H1 (cell line): ENCODE measurements at regions not wholly inside any gene's neighbourhood (a gene's known extent, or its start where the extent isn't known, plus 50 kb on each side); places are given as distances from the start of the nearest gene placed in this dataset.

Experiments used
- CTCF ChIA-PET: fragments of 300-600 bp; sonication (Branson Sonifier 250); formaldehyde crosslinking; loops from one replicate; lab custom pipeline; 2021; ENCODE audit not compliant: partially characterized antibody; lab: Charles Lee
- POLR2A ChIA-PET: fragments of 300-600 bp; sonication (Branson Sonifier 250); formaldehyde crosslinking; loops from one replicate; lab custom pipeline; 2021; ENCODE audit warnings: inconsistent platforms; ENCODE audit not compliant: partially characterized antibody; lab: Charles Lee
- DNase-seq, 2 experiments: peaks; one replicate each; pipeline versions ENCODE4 v3.0.0 to v3.0.0-alpha.2; 2010 to 2022; ENCODE audit warnings: low spot score in 2 of 2, low read depth in 1 of 2, mixed read lengths in 1 of 2
- FAIRE-seq: peaks from 2 replicates; lab custom pipeline; 2011; peaks lifted over from hg19 to GRCh38; lab: Jason Lieb, UNC
- H2AFZ ChIP-seq: 2 replicates; pipeline ENCODE4 v1.8.1; 2012; ENCODE audit warnings: low read length, inconsistent platforms
- H2AK5ac ChIP-seq: 2 replicates; pipeline ENCODE4 v1.6.1; 2013; ENCODE audit warnings: low read depth, low read length
- H2BK120ac ChIP-seq: replicated peaks from 2 replicates; pipeline ENCODE3; 2013; ENCODE audit warnings: low read depth, low read length, inconsistent platforms
- H2BK12ac ChIP-seq: 2 replicates; pipeline ENCODE4 v1.6.1; 2013; ENCODE audit warnings: low read depth, low read length
- H2BK15ac ChIP-seq: 2 replicates; pipeline ENCODE4 v1.6.1; 2013; ENCODE audit warnings: low read length
- H2BK20ac ChIP-seq: 2 replicates; pipeline ENCODE4 v1.6.1; 2013; ENCODE audit warnings: low read length
- H2BK5ac ChIP-seq: 2 replicates; pipeline ENCODE4 v1.6.1; 2013; ENCODE audit warnings: low read depth, low read length
- H3K14ac ChIP-seq: 2 replicates; pipeline ENCODE4 v1.6.1; 2013; ENCODE audit warnings: inconsistent platforms; ENCODE audit not compliant: insufficient read length
- H3K18ac ChIP-seq: 2 replicates; pipeline ENCODE4 v1.6.1; 2013; ENCODE audit warnings: low read length; ENCODE audit errors: extremely low read depth
- H3K23ac ChIP-seq: 2 replicates; pipeline ENCODE4 v1.6.1; 2013; ENCODE audit warnings: inconsistent platforms; ENCODE audit not compliant: insufficient read length
- H3K23me2 ChIP-seq: 2 replicates; pipeline ENCODE4 v1.6.1; 2013; ENCODE audit warnings: low read depth, low read length
- H3K27ac ChIP-seq: 2 replicates; pipeline ENCODE4 v1.6.1; 2011; ENCODE audit warnings: low read depth, low read length, inconsistent platforms
- H3K27me3 ChIP-seq, 4 experiments: replicated peaks in 1 of 4; 1 replicate in 1 of 4; 2 replicates in 3 of 4; pipeline versions ENCODE4 v1.6.1 to v1.8.1; 2011 to 2013; ENCODE audit warnings: low read length in 3 of 4, mild to moderate bottlenecking in 3 of 4, inconsistent platforms in 2 of 4, mixed read lengths in 2 of 4, moderate library complexity in 1 of 4; ENCODE audit not compliant: control insufficient read depth in 3 of 4, insufficient read depth in 3 of 4; ENCODE audit errors: extremely low read depth in 1 of 4
- H3K36me3 ChIP-seq, 4 experiments: 2 replicates each; pipeline versions ENCODE4 v1.6.1 to v1.8.1; 2011 to 2013; ENCODE audit warnings: mild to moderate bottlenecking in 4 of 4, low read length in 3 of 4, moderate library complexity in 2 of 4, control low read depth in 1 of 4, inconsistent platforms in 1 of 4; ENCODE audit not compliant: insufficient read depth in 4 of 4, control insufficient read depth in 2 of 4
- H3K4ac ChIP-seq: replicated peaks from 2 replicates; pipeline ENCODE3; 2013; ENCODE audit warnings: low read length, low read depth, mixed read lengths, inconsistent platforms; ENCODE audit not compliant: insufficient read length
- H3K4me1 ChIP-seq, 4 experiments: replicated peaks in 1 of 4; 1 replicate in 1 of 4; 2 replicates in 3 of 4; pipeline versions ENCODE4 v1.6.1 to v1.8.1; 2011 to 2013; ENCODE audit warnings: low read length in 3 of 4, inconsistent platforms in 2 of 4, mixed read lengths in 1 of 4; ENCODE audit not compliant: insufficient read depth in 4 of 4, control insufficient read depth in 3 of 4
- H3K4me2 ChIP-seq, 2 experiments: 2 replicates each; pipeline versions ENCODE4 v1.6.1 to v1.8.1; 2011 to 2013; ENCODE audit warnings: low read depth in 2 of 2, low read length in 2 of 2, control low read depth in 1 of 2, inconsistent platforms in 1 of 2, mild to moderate bottlenecking in 1 of 2; ENCODE audit not compliant: insufficient read depth in 1 of 2
- H3K4me3 ChIP-seq, 4 experiments: fragments of 200-600, 300-600 bp in 1 of 4; sonication (generic), shearing (Covaris generic), sonication (Bioruptor Twin) in 1 of 4; 2 replicates each; pipeline versions ENCODE4 v1.5.1 to v1.8.1; 2011 to 2016; ENCODE audit warnings: low read length in 4 of 4, low read depth in 3 of 4, control low read depth in 2 of 4, inconsistent platforms in 2 of 4, mild to moderate bottlenecking in 2 of 4, mixed read lengths in 1 of 4, moderate library complexity in 1 of 4; ENCODE audit not compliant: insufficient read depth in 2 of 4; ENCODE audit errors: extremely low read depth in 1 of 4
- H3K56ac ChIP-seq: replicated peaks from 2 replicates; pipeline ENCODE3; 2013; ENCODE audit warnings: low read depth, mild to moderate bottlenecking, mixed read lengths, low read length, inconsistent platforms; ENCODE audit not compliant: insufficient read length
- H3K79me1 ChIP-seq: 2 replicates; pipeline ENCODE4 v1.6.1; 2013; ENCODE audit warnings: low read depth, low read length, control low read depth
- H3K79me2 ChIP-seq, 2 experiments: 2 replicates each; pipeline versions ENCODE4 v1.6.1 to v1.8.1; 2012 to 2013; ENCODE audit warnings: low read length in 2 of 2, mild to moderate bottlenecking in 2 of 2, inconsistent platforms in 1 of 2; ENCODE audit not compliant: insufficient read depth in 2 of 2, control insufficient read depth in 1 of 2
- H3K9ac ChIP-seq, 4 experiments: replicated peaks in 1 of 4; 1 replicate in 1 of 4; 2 replicates in 3 of 4; pipeline versions ENCODE4 v1.6.1 to v1.8.1; 2011 to 2013; ENCODE audit warnings: low read depth in 3 of 4, low read length in 3 of 4, control low read depth in 2 of 4, mild to moderate bottlenecking in 2 of 4, moderate library complexity in 2 of 4, inconsistent platforms in 1 of 4; ENCODE audit errors: extremely low read depth in 1 of 4
- H3K9me3 ChIP-seq, 2 experiments: 2 replicates each; pipeline versions ENCODE4 v1.6.1 to v1.8.1; 2012 to 2013; ENCODE audit warnings: mild to moderate bottlenecking in 2 of 2, moderate library complexity in 2 of 2, control low read depth in 1 of 2, inconsistent platforms in 1 of 2, low read depth in 1 of 2, low read length in 1 of 2, mixed read lengths in 1 of 2; ENCODE audit not compliant: insufficient read depth in 2 of 2
- H4K20me1 ChIP-seq, 2 experiments: replicated peaks in 1 of 2; 2 replicates each; pipeline versions ENCODE3 to v1.8.1; 2011 to 2013; ENCODE audit warnings: inconsistent platforms in 2 of 2, low read length in 2 of 2, mild to moderate bottlenecking in 1 of 2; ENCODE audit not compliant: insufficient read depth in 2 of 2, control insufficient read depth in 1 of 2
- H4K5ac ChIP-seq: 2 replicates; pipeline ENCODE4 v1.6.1; 2013; ENCODE audit warnings: low read length, low read depth, mixed read lengths, inconsistent platforms; ENCODE audit not compliant: insufficient read length
- H4K8ac ChIP-seq: 2 replicates; pipeline ENCODE4 v1.8.0; 2013; ENCODE audit warnings: mild to moderate bottlenecking, moderate library complexity, low read length, inconsistent platforms; ENCODE audit not compliant: insufficient read depth; ENCODE audit errors: extremely low read depth
- H4K91ac ChIP-seq: replicated peaks from 2 replicates; pipeline ENCODE3; 2013; ENCODE audit warnings: low read length, mixed read lengths, inconsistent platforms; ENCODE audit not compliant: insufficient read length
- CBX5 ChIP-seq: fragments of 300-800, 300-1000 bp; sonication (generic); IDR thresholded peaks from 2 replicates; pipeline ENCODE4 v1.7.1; 2016; ENCODE audit warnings: antibody characterized with exemption, low read length, low read depth
- POLR2AphosphoS5 ChIP-seq: IDR thresholded peaks from 2 replicates; pipeline ENCODE4 v1.6.1; 2011; ENCODE audit warnings: low read depth, low read length
- SUZ12 ChIP-seq: fragments of 200-600 bp; sonication (generic); IDR thresholded peaks from 2 replicates; pipeline ENCODE4 v1.6.1; 2012; ENCODE audit warnings: mild to moderate bottlenecking, inconsistent platforms, low read length, moderate library complexity, mixed read lengths
- WGBS, 2 experiments: shearing (Covaris generic) in 1 of 2; methylation state at CpG; one replicate each; pipeline versions ENCODE4 v1.1.6 to v1.1.7; 2013 to 2015; ENCODE audit warnings: low lambda C conversion rate in 2 of 2, mixed read lengths in 2 of 2, inconsistent platforms in 1 of 2, low coverage in 1 of 2, missing lambda C conversion rate in 1 of 2; ENCODE audit not compliant: insufficient replicate concordance in 2 of 2, insufficient coverage in 1 of 2, insufficient read length in 1 of 2; ENCODE audit errors: extremely low coverage in 1 of 2, missing lambda C conversion rate in 1 of 2; 5-methylcytosine and 5-hydroxymethylcytosine counted together

DNA sequence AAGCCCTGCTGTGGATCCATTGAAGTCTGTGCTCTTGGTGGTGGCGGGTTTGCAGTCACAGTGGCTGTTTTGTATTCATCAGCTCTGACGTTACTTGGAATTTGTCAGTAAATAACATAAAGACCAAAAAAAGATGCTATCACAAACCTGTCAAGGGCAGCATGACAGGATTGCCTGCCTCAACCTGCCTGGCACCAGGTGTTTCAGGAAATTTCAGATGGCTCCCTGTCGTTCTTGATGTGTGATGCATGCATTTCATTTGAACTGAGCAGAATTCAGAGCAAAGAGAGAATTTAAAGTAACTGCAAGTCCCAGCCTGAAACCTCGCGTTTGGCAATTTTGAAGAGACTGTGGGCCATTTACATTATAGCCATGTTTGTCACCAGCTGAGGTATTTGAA, 50.3 kb upstream of the EPC2 start:
- no peak for FAIRE-seq

More for the DNA sequence above, 50.3 kb upstream of the EPC2 start:
- Histone ChIP-seq H3K9ac (no peak overlapping the region), H3K27ac (no peak overlapping the region), H3K4ac (no peak overlapping the region), H3K4me1 (no peaks in the 10 kb centered on the region; a peak in 1 of 7 replicates), H3K56ac (no peak overlapping the region), H2AFZ (no peak overlapping the region), H3K18ac (no peak overlapping the region), H3K14ac (no peak overlapping the region), H2BK15ac (no peak overlapping the region), H3K4me3 (no peak overlapping the region), H3K23ac (no peak overlapping the region), H3K23me2 (no peaks in the 10 kb centered on the region), H2BK12ac (no peak overlapping the region), H3K79me2 (no peaks in the 10 kb centered on the region)
- POLR2A ChIA-PET = no interaction called here
- DNase-seq = no peak
- TF ChIP-seq CBX5 = no peak
- TF ChIP-seq SUZ12 = no peak
- TF ChIP-seq POLR2AphosphoS5 = no peak
- TF ChIP-seq, all 59 proteins: peak for 0
- Histone ChIP-seq H2BK5ac (no peak overlapping the region), H2BK20ac (no peak overlapping the region), H3K27me3 (no peaks in the 10 kb centered on the region), H3K9me3 (no peaks in the 10 kb centered on the region), H3K36me3 (no peaks in the 10 kb centered on the region), H4K20me1 (no peaks in the 10 kb centered on the region), H4K91ac (no peak overlapping the region), H2BK120ac (no peak overlapping the region), H2AK5ac (no peak overlapping the region), H4K8ac (no peak overlapping the region), H4K5ac (no peak overlapping the region), H3K4me2 (no peak overlapping the region), H3K79me1 (no peaks in the 10 kb centered on the region)
- CTCF ChIA-PET = interaction anchor here (0.7 kb wide), 1 partner anchor 353 kb away, joined by 3 read pairs; no protein-coding TSS in a partner anchor
- WGBS, 2 experiments = 78% methylated on average over 5 of the region's 5 CpGs; no CpG with 5 or more reads in 1 of the 2 experiments
